ENCODE measurements at regions not wholly inside any gene's neighbourhood (a gene's known extent, or its start where the extent isn't known, plus 50 kb on each side); places are given as distances from the start of the nearest gene placed in this dataset.
"Not testable (repeated sequence)": the region's sequence is repeated elsewhere in the genome, so short reads cannot be mapped to it uniquely, and the experiment has no call there.

DNA sequence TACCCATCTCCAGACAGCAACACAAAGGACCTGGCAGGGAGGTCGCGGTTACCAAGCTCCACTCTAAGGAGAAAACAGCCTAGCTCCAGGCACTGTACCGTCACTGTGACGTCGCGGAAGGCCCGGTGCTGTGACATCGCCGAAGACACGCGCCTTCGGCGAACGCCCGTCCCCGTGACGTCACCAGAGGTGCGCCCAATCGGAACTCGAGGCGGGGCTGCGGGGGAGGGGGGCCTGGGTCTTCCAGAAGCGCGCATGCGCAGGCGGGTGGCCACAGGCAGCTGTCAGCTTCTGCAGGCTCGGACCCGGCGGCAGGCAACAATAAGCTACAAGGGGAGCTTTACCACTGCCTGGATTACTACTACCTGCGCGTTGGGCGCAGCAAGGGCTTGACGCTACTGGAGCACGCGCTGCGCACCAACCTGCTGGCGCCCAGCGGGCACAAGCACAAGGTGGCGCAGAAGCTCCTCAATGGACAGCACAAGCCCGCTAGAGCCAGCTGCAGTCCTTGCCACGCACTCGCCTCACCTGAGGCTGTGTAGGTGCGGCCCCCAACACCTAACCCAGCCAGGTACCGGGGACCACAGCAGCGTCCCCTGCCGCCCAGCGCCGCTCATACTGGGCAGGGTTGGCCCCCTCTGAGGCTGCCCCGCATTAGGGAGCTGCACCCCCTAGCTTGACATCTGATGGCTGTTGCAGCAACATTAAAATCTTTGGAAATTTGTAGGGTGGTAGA, 208.4 kb downstream of the TPST1 start:
- peak; percentile 86 for DNase-seq (ENCODE audit: low spot score)

DNA sequence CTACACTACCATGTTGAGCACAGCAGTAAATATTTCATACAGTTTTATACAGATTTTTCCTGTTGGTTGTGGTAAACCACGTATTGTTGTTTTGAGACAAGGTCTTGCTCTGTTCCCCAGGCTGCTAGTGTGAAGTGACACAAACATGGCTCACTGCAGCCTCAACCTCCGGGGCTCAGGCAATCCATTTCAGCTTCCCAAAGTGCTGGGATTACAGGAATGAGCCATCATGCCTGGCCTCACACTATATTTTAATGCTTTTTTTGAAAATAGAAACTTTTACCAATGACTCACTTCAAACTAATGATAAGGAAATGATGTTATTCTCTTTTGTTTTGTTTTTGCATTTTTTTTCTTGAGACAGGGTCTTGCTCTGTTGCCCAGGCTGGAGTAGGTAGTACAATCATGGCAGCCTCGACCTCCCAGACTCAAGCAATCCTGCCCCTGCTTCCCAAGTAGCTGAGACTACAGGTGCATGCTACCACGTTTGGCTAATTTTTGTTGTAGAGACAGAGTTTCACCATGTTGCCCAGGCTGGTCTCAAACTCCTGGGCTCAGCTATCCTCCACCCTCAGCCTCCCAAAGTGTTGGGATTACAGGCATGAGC, 210.6 kb downstream of the TPST1 start:
- no peak for DNase-seq (ENCODE audit: low spot score)

DNA sequence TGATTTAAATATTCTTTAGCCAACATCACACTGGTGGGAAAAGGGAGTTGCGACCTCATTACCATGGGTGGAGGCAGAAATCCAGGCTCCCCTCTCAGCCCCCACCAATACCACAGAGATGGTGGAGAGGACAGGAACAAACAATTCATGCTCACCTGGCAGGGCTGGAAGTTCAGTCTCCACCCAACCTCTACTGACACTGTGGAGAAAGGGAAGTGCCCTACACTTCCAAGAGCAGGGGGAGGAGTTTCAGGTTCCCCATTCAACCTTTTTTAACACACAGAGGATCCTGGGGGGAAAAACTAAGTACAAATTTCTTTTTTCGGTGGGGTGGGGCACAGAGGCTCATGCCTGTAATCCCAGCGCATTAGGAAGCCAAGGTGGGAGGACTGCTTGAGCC, 210.1 kb upstream of the KCTD7 start:
- no peak for DNase-seq (ENCODE audit: low spot score)

DNA sequence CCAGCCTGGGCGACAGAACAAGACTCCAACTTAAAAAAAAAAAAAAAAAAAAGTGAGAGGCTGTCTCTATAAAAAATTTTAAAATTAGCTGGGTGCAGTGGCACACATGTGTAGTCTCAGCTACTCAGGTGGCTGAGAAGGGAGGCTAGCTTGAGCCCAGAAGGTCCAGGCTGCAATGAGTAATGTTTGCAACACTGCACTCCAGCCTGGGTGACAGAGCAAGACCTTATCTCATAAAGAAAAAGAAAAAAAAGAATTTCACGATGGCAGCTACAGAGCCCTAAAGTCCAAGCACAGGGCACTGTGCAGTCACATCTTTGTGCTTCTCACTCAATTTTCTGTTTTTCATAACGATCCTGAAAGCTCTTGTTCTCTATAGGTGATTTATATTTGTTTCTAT, 209.5 kb upstream of the KCTD7 start:
- DNase-seq (ENCODE audit: low spot score) = no peak

DNA sequence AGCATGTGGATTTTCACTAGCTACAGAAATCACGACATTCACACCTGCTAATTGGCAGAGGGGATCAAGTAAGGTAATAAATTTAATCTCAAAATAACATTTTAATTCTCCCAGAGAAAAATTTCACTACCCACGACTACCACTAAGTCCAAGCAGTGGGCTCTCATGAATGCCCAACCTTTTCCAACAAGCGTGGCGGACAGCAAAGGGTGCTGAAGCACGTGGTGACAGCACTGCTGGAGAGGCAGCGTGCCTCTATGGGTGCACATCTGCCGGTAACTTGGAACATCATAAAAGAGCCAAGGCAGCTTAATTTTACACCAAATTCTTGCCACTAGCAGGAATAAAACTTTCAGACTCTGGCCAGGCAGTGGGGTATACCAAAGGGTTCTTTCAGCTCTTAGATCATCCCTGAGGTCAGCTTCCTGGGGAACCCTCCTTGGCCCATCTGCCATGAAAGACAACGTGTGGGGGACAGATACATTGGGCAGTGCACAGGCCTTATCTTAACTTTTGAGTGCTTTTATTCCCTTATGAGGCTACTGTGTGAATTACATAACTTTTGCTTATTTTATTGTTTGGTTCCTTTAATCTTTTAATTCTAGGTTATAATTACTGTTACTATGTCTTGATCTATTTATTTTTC, 206.7 kb upstream of the KCTD7 start:
- DNase-seq (ENCODE audit: low spot score) = no peak

DNA sequence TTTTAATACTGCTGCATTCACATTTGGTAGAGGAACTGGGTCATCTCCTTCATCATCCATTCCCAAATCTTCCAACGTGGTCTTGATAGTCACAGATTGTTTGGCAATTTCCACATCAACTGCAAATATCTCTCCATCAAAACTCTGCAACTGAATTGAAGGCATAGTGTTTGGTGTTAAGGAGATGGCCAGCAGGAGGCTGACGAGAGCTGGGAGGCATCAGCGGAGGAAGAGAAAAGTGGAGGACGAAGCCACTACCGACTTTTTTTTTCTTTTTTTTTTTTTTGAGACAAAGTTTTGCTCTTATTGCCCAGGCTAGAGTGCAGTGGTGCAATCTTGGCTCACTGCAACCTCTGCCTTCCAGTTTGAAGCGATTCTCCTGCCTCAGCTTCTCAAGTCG, 205.0 kb upstream of the KCTD7 start:
- DNase-seq (ENCODE audit: low spot score) = no peak

DNA sequence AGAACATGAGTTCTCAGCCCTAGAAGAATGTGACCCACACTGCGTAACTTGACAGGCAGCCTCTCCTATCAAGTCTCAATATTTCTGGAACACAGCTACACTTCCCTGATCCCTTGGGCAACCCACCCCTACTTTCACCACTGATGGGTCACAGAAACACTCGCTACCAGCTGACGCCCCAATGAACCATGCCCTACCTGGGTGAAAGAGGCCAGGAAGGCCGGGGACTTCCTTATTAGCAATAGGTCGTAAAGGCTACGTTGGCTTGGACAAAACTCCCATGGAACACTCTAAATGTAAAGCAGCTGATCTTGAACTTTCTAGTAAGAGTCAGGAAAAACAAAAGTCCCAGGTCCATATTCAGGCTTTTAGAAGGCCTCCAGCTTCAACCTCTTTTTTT, 202.3 kb upstream of the KCTD7 start:
- DNase-seq (ENCODE audit: low spot score) = no peak

DNA sequence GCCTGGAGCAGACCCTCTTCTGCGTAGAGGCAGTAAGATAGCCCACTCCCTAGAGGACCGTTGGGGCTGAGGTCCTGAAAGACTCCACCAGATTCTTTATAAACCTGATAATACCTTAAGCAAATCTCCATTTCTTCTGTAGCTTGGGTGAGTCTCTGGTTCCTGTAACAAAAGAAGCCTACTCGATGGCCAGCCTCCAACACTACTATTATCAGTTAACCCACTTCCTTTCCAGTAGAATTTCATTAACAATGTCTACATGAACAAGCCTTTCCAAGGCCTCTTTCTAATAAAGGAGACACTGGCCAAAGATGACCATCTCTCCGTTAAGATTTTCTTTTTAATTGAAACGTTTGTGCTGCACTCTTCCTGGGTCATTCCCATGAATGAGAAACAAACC, 201.7 kb upstream of the KCTD7 start:
- no peak for DNase-seq (ENCODE audit: low spot score)

DNA sequence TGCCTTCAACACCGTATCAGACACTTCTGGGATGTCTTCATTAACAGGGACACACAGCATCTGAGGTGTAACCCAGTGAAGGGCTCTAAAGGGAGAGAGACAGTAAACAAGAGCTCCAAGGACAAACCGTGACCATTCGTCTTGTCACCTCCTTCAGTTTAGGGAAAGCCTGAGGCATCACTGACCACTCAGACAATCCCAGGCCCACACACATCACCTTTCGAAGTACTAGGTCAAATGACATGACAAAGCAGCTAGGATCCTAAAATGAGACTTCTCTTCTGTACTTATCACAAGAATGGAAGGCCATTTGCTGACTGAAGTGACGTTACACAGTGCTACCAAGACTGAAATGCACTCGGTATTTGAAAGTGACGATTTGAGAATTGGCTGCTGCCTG, 200.7 kb upstream of the KCTD7 start:
- DNase-seq (ENCODE audit: low spot score) = no peak

DNA sequence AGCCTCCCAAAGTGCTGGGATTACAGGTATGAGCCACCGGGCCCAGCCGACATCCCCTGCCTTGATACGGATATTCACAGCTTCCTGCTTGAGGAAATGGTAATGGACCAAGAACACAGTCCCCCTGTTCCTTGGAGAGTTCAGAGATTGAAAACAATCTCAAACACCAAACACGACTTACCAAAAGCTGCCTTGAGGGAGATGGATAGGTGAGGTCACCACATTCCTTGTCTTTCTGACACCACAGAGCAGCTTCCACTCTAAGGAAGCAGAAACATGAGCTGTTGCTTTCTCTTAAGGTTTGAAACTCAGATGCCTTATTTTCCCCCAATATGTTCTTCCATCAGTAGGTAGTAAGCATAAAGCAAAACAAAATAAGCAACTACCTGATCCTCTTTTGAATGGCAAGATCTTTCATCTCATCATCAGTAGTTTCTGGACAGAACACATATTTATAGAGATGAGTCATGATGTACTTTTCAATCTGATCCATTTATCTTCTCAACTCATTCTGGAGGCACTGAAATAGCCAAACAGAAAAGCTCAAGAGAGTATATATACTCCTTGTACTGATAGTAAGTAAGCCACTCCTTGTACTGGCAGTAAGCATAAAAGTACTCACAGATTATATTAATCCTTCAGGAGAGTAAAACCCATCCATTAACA, 199.1 kb upstream of the KCTD7 start:
- no peak for DNase-seq (ENCODE audit: low spot score)

DNA sequence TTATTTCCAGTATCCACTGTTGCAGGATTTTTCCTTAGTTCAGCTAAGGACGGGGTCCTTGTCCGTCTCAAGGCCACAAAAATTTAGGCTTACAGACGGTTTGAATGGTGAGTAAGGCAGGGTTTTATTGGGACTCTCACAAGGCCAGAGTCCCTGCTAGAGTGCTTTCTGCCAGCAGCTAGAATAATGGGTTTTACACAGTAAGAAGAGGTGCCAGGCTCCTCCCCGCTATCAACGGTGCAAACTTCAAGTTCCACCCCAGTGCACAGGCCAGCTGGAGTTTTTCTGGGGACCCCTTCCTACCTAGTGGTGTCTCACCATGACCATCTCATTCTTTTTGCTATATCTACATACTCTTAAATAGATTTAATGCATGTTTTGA, 198.5 kb upstream of the KCTD7 start:
- DNase-seq (ENCODE audit: low spot score) = no peak

DNA sequence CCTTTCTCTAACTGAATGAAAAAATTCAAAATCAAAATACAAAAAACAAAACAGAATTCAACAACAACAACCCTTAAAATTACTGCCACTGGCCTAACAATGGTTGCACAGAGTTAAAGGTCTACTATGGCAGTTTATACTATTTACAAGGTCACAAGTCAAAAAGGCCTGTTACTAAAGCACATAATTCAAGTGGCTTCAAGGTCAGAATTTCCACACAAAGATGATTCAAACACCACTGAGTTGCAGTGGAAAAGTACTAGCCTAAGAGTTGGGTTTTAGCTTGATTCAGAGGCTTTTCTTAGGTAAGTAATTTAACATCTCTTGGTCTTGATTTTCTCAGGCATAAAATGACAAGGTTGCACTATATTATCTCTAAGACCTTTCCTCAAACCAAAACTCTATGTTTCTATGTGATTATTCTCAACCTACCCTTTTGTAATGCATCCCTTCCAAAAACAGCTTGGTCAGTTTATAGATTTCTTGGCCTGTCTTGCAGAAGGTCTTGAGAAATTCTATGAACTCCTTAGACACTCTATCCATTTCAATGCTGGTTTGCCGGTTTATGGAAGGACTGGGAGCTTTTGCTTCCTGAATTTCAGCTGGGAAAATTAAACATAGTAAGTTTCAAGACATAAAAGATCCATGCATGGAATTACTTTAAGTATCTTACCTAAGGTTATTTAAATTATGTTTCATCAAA, 189.8 kb upstream of the KCTD7 start:
- DNase-seq (ENCODE audit: low spot score) = not testable (repeated sequence)

DNA sequence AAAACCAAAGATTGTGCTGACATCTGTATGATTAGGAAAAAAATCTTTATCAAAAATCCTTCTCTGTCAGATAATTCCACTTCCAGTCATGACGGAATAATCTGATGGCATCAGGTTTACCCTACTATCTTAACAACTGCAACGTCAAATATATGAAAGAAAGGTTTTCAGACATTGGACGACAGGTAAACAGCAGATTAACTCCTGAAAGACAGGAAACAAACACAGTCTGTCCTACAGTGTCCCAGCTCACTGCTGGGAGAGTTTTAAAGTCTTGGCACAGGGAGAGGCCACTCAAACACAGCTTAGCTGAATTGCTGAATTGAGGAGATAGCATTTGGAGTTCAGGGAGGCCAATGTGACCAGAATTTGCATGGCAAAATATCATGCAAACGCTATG, 186.3 kb upstream of the KCTD7 start:
- DNase-seq (ENCODE audit: low spot score) = no peak

DNA sequence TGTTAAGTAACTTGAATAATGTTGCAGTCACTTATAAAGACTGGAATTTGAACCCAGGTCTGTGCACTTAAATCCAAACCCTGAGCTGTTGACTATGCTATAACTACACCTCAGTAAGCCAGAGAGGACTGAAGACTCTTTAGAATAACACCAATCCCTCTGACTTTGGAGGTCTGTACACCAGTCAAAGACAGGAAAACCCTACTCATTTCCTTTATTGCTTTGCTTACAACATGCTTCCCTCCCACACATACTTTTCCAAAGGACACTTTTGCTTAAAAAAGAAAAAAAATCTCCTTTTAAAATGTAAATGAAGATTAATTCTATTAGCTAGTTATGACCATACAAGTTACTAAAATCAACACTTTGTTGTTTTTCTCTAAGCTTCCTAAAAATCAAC, 184.7 kb upstream of the KCTD7 start:
- DNase-seq (ENCODE audit: low spot score) = no peak

DNA sequence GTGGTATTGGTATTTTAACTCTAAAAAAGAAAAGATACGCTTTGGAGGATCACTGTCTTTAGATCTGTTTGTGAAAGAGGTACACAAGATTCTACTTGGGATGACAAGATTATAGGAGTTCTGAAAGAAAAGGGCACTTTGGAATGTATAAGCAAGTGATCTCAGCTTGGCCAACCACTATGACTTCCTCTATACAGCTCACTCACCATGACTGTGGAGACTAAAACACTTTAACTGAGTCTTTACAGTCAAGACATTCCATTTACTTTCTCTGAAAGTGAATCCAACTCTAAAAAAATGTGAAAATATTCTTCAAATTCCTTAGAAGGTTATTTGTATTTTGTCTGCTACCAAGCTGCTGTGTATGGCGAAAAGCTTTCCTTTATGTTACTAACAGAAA, 181.7 kb upstream of the KCTD7 start:
- DNase-seq (ENCODE audit: low spot score) = not testable (repeated sequence)

DNA sequence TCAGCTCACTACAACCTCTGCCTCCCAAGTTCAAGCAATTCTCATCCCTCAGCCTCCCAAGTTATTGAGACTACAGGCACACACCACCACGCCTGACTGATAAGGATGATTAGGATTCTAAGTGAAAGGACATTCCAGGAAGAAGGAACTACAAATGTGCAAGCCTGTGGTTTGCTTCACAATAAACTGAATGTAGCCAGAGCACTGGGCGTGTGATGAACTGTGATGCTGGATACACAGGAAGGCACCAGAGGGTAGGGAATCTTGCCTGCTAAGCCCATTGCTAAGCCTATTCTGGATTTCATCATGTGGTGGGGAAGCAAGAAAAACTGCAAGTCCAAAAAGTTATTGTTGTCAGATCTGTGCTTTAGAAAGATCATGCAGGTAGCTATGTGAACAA, 177.9 kb upstream of the KCTD7 start:
- DNase-seq (ENCODE audit: low spot score) = not testable (repeated sequence)

DNA sequence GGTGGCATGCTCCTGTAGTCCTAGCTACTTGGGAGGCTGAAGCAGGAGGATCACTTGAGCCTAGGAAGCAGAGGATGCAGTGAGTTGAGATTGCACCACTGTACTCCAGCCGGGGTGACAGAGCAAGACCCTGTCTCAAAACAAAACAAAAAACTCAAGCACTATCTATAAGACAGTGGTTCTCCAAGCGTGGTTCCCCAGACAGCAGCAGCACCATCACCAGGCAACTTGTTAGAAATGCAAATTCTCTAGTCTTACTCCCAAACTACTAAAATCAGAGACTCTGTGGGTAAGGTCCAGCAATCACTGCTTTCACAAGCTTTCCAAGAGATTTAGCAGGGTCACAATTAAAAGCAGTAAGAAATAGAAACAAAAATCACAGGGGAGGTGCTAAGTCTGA, 177.0 kb upstream of the KCTD7 start:
- DNase-seq (ENCODE audit: low spot score) = not testable (repeated sequence)

DNA sequence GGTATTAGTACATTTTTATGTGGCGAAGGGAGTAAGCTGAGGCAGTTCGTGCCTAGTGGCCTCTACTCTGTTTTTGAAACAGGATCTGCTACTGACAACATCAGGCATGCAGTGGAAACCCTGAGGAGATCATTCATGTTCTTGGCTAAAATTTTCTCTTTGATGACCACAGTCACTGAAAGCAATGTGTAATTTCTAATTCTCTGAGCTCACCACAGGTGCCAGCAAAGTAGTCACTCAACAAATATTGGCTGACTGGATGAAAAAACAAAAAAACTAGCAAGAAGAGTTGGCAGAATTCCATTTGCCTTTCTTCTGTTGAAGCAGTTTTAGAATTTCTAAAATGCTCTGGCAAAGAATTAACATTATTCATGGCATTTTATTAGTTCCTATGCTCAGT, 176.5 kb upstream of the KCTD7 start:
- no peak for DNase-seq (ENCODE audit: low spot score)

DNA sequence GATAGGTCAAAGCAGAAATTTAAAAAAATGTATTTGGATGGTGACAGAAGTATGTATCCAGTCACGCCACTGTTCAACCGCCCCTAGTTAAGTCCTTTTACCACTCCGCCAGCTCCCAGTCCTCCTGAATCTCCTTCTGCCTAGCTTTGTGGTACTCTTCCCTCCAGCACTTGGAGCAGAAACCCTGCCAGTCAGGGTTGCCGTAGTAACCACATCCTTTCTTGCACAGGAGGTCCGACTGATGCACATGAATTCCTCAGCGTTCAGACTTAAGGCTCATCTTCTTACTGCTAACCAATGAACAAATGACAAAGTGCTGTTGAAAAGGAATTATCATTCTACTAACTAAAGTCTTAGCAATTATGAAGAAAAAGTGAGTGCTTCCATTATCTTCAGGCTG, 175.3 kb upstream of the KCTD7 start:
- no peak for DNase-seq (ENCODE audit: low spot score)

DNA sequence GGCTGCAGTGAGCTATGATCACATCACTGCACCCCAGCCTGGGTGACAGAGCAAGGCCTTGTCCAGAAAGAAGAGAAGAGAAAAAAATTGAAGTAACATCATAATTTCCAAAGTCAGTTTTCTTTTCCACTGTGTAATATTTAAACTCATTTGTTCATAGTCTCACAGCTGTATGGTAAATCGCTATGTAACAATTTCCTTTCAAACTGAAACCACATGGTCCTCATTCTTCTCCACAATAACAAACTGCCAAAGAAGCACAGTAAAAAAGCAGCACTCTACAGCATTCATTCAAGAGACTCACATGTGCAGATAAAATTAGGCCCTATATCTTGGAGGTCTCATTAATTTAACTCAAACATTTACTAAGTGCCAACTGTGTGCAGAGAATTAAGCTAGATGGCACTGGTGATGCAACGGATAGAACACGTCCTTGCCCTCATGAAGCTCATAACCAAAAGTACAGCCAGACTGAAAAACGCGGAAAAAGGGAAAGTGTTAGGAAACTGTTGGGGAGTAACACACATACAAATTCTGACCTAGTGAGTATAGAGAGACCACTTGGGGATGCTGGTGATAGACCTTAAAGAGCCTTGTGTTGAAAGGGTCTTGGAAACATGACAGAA, 174.0 kb upstream of the KCTD7 start:
- no peak for DNase-seq (ENCODE audit: low spot score)

DNA sequence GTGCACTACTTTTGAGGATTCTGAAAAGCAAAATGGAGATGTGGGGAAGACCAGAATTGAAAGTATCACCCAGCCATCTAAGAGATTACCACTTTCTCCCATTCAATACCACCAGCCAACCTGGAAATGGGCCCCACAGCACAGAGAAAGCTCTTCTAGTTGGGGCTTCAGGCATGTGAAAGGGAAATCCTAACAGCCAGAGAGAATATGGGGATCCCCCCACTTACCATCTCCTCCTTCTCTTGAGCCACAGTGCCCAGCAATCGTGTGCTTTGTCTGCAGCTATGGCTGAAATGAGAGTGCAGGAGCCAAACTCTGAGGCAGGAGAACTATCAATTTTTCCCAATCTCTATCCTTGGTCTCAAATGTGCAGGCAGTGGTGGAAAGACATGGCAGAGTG, 173.2 kb upstream of the KCTD7 start:
- not testable (repeated sequence) for DNase-seq (ENCODE audit: low spot score)

DNA sequence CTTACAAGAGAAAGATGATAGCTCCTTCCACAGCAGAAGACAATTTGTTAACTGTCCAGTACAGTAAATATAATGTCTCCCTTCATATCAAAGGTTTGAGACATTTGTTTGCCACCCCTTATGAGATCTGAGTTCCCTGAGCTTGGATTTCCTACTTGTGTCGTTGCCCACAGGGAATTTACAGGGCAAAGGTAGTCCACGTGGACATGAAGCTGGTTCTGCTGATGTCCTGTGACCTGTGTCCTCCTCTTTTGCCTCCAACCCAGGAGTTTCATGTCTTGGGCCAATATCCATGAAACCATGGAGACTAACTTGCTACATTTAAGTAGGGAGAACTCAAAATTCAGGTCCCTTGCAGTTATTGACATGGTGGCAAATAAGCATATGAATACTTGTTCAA, 172.2 kb upstream of the KCTD7 start:
- DNase-seq (ENCODE audit: low spot score) = not testable (repeated sequence)
